Panc1 (cell line): ENCODE measurements at regions not wholly inside any gene's neighbourhood (a gene's known extent, or its start where the extent isn't known, plus 50 kb on each side); places are given as distances from the start of the nearest gene placed in this dataset.

Source experiments
- TCF7L2 ChIP-seq: IDR thresholded peaks from 2 replicates; pipeline ENCODE4 v1.6.1; 2011; ENCODE audit warnings: mild to moderate bottlenecking, low read depth, low read length, inconsistent platforms
- TF ChIP-seq, protein P1 (sequence below): fragments of 450-650 bp; IDR thresholded peaks from 2 replicates; pipeline ENCODE4 v1.5.1; 2017; ENCODE audit warnings: mild to moderate bottlenecking

- TF ChIP-seq, protein P1, sequence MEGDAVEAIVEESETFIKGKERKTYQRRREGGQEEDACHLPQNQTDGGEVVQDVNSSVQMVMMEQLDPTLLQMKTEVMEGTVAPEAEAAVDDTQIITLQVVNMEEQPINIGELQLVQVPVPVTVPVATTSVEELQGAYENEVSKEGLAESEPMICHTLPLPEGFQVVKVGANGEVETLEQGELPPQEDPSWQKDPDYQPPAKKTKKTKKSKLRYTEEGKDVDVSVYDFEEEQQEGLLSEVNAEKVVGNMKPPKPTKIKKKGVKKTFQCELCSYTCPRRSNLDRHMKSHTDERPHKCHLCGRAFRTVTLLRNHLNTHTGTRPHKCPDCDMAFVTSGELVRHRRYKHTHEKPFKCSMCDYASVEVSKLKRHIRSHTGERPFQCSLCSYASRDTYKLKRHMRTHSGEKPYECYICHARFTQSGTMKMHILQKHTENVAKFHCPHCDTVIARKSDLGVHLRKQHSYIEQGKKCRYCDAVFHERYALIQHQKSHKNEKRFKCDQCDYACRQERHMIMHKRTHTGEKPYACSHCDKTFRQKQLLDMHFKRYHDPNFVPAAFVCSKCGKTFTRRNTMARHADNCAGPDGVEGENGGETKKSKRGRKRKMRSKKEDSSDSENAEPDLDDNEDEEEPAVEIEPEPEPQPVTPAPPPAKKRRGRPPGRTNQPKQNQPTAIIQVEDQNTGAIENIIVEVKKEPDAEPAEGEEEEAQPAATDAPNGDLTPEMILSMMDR, result no peak
- no peak for TF ChIP-seq TCF7L2
Measured at GRCh38 chr1:29906927-29907326, 670.6 kb downstream of the PTPRU start.
